GM21825 (cell line): ENCODE measurements at regions not wholly inside any gene's neighbourhood (a gene's known extent, or its start where the extent isn't known, plus 50 kb on each side); places are given as distances from the start of the nearest gene placed in this dataset.
"Not testable (repeated sequence)": the region's sequence is repeated elsewhere in the genome, so short reads cannot be mapped to it uniquely, and the experiment has no call there.

Source experiments
- ATAC-seq: cut with Tn5 transposase; IDR thresholded peaks from one replicate; pipeline ENCODE4 v1.9.1; 2021; ENCODE audit warnings: mild to moderate bottlenecking, moderate library complexity; ENCODE audit not compliant: unreplicated experiment

DNA sequence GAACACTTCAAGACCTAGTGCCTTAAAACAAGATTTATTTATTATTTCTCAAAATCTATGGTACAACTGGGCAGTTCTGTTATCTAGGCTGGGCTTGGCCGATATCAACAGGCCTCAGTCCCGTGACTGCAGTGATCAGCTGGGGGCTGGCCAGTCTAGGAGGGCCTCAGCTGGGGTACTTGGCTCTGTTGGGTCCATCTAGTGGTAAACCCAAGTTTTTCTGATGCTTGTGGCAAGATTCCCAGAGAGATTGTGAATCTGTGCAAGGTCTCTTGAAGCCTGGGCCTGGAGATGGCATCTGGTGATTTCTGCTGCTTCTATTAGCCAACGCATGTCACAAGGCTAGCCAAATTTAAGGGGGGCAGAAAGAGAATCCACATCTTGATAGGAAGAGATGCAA, 482.4 kb upstream of the SGO1 start:
- no peak for ATAC-seq

DNA sequence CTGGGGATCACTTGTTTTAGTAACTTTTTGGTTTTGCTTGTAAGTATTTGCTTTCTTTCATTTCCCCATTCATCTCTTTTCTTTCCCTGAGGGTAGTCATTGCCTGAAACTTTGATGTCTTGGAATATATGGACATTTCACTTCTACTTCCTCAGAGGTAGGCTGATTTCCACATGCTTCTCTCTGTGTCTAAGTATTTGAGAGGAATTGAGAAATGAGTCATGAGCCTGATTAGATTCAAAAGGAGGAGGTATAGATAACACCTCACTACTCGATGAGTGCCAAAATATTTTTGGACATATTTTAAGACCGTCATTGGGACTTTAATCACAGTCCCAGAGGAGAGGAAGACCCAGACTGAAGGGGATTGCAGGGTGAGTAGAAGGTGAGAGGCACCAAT, 480.1 kb upstream of the SGO1 start:
- ATAC-seq = no peak

DNA sequence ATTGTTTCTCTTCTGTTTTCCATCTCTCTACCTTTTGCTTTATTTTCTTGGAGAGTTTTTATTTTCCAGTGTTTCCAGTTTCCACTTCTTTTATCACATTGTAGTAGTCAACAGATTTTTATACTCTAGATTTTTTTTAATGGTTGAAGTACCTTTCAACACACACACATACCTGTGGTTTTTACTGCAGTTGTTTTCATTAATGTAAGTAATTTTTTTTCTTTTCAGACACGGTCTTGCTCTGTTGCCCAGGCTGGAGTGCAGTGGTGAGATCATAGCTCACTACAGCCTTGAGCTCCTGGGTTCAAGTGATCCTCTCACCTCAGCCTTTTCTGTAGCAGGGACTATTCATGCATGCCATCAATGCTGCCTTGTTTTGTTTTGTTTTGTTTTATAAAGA, 472.5 kb upstream of the SGO1 start:
- ATAC-seq = no peak

DNA sequence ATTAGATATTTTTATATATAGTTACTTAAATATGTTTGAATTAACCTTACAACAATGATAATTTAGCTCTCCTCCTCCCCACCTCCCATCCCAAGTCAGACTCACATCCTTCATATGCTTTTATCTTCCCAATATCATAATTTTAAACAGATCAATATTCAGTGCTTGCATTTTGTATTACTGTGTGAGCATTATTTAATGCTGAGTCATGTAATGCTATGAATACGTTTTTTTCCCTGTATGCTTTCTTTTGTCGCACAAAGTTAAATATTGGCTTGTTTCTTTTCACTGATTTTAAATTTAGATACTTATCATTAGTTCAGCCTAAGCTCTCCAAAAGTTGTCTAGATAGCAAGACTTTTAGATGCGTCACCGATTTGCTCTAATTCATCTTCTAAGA, 471.6 kb upstream of the SGO1 start:
- no peak for ATAC-seq

DNA sequence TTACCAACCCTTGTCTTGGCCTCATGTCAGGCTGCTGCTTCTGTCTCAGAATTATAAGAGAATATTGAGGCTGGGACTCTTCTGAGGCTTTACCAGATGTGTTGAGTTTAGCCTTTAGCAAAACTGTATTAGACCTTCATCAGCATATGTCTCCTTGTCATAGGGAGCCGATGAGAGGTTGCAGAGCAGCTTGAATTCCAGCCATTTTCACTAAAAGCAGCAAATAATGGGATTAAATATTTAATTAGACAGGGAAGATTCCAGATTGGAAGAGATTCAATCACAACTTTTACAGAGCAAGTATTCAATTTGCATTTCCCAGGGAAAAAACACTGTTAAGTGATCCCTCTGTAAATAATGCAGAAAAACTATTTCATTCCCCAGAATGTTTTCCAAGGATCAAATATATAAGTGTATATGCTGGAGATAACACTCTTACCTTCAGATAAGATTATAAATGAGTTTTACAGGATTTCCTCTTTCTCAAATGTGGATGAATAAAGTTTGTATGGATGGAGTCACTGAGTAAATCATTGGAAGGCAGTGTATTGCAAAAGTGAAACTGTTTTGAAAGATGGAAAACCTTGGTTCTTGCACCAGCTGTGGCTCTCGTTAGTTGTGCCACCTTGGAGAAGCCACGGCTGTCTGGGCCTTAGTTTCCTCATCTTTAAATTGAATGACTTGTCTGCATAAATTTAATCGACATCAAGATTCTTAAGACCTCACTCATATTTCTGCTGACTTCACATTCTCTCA, 466.4 kb upstream of the SGO1 start:
- ATAC-seq = no peak

DNA sequence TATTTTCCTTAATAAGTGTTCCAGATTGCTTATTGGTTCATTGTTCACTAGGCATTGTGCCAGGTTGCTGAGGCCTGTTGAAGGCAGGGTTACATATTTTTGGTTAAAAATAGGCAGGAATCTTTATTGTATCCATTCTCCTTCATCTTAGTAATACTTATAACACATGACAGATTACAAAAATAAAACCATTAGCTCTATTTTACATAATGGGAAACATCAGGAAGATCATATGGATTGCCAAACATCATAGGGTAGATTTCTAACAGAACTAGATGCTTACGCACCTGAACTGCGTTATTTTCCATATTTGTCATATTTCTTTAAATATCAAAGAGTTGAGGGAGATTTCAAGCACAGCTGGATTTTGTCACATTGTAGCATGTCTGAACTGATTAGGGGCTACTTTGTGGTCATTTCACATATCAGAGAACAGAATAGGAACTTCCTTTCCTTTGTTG, 462.9 kb upstream of the SGO1 start:
- ATAC-seq = no peak

DNA sequence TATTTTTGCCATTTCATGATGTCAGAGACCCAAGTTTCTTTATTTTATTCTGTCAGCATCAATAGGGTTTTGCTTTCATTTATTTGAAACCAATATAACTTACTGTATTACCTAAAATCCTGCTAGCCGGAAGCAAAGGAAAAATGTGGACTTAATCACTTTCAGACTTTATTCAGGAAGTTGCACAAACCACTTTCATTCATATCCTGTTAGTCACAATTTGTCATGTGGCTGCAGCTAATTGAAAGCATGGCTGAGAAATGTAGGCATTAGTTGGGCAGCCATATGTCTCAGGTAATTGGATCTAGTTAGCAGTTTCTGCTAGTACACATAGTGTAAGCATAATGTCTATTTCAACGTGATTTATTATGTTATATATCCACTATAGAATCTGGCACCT, 462.3 kb upstream of the SGO1 start:
- ATAC-seq = no peak

DNA sequence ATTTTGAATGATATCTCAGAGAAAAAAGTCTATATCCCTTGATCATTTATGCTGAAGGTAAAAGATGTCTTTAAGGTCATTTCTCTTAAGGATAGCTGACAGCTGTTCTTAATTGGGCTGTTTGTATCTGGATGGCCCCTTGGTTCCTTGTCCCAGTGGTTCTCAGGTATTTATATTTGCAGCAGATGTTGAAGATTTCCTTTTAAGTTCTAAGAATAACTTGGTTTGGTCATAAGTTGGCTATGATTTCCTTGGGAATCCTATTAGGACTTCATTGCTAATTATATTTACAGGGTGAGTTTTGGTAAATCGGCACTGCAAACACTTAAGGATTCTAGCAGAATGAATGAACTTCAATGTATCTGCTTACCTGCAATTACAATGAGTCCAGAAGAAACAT, 460.4 kb upstream of the SGO1 start:
- no peak for ATAC-seq

DNA sequence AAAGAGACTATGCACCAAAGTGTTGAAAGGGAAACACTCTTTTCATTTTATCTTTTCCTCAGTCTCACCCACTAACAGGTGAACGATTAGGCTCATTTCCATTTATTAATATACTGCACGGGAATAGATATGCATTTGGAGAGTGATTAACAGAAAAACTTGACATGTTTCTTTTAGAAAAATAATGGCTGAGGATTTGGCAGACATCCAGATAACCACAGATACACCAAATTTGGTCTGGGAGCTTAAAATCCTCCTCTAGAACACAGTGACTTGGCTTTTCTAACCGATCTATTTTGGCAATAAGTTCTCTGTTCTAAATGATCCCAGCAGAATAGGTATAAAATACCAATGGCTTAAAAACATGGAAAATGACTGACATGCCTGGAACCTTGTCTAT, 459.3 kb upstream of the SGO1 start:
- ATAC-seq = no peak

DNA sequence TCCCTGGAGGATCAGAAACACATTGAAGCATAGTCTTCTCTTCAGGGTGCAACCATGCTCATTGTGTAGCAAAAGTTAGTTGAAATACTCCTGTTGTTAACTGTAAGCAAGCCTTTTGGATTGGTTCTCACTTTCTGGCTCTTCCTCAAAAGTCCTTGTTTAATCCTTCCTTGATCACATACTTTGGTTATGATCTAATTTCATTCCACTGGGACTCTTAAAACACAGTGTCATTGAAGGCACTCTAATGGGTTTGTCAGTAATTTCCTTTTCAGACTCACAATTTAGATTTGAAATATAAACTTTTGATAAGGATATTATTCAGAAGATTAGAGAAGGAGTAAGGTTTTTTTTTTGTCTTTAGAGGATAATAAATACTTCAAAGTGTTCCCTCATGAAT, 451.7 kb upstream of the SGO1 start:
- ATAC-seq = no peak

DNA sequence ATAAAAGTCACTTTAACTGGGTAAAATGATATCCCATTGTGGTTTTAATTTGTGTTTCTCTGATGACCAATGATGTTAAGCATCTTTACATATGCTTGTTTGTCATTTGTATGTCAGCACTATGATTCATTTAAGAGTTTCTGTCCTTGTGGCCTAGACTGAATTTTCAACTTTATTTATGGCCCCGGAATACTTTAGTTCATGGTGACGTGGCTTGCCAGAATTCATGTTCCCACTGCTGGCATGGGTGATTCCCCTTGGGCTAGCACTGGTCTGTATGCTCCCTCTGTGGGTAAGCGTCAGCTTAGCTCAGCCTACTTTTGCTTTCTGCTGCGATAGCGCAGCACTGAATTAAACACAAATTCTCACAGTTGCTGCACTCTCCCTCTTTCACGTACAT, 436.3 kb upstream of the SGO1 start:
- ATAC-seq = no peak

DNA sequence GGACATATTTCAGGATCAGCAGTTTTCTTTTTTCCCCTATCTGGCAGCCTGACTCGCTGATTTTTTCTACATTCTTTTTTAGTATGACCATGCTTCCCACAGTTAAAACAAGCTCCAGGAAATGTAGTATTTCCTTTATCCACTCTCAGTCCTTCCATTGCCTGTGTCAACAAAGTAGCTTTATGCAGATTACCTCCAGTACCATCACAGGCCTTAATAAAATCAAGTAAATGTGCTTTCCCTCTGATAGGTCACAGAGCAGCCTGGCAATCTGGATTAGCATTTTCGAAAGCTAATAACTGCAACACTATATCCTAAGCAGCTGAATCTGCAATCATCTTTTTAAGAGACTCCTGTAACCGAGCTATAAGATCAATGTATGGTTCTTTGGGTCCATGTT, 432.6 kb upstream of the SGO1 start:
- ATAC-seq = not testable (repeated sequence)

DNA sequence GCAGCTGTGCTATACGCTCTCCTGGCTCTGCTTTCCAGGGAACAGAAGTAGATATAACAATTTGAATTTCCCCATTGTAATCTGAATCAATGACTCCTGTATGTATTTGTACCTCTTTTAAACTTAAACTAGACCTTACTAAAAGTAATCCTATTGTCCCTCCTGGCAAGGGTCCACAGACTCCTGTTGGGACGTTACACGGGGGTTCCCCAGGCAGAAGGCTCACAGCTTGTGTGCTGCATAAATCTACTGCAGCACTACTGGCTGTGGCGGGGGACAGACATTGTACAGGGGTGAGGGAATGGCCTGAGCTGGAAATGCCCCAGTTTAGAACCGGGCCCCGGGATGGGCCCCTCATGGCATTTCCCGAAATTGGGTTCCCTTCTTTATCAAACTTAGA, 432.2 kb upstream of the SGO1 start:
- not testable (repeated sequence) for ATAC-seq

DNA sequence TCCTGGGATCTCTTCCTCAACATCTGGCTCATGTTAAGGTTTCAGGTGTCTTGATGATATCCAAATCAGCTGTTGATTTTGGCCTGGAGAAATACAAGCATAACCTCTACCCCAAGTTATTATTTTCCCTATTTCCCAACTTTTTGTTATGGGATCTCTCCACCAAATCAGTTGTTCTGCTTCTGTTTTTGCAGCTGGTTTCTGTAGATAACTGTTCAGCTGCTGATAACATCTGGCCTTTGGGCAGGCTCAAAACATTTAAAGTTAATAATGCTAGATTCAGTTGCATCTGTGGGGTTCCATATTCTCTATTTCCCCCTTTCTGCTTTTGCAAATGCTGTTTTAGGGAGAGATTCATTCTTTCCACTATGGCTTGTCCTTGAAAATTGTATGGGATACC, 430.0 kb upstream of the SGO1 start:
- not testable (repeated sequence) for ATAC-seq

DNA sequence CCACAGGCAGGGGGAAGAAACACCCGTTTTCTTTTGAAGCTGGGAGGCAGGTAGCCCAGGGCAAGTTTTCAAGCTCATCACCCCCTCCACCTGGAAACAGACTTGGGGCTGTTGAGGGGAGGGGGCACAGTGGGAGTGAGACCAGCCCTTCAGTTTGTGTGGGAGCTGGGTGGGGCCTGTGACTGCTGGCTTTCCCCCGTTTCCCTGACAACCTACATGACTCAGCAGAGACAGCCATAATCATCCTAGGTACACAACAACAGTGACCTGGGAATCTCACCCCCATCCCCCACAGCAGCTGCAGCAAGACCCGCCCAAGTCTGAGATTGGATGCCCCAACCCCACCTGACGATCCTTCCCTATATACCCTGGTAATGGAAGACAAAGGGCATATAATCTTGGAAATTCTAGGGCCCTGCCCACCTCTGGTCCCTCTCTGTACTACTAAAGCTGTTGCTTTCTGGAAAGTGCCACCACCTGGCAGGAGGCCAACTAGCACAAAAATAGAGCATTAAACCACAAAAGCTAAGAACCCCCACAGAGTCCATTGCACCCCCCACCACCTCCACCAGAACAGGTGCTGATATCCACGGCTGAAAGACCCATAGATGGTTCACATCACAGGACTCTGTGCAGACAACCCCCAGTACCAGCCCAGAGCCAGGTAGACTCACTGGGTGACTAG, 422.2 kb upstream of the SGO1 start:
- no peak for ATAC-seq

DNA sequence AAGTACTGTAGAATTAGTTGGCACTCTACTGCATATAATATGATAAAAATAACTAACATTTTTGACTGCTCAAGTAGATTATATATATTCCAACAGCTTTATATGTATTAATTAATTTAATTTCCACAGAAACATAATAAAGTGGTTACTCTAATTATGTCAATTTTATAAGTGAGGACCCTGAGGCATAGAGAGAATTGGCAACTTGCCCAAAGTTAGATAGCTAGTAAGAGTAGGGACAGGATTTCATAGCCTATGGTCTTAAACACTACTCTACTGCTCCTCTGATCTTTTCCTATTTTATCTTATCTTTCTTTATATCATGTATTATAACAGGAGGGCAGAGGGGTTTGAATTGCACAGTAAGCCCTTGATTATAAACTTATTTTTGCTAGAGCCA, 418.7 kb upstream of the SGO1 start:
- no peak for ATAC-seq

DNA sequence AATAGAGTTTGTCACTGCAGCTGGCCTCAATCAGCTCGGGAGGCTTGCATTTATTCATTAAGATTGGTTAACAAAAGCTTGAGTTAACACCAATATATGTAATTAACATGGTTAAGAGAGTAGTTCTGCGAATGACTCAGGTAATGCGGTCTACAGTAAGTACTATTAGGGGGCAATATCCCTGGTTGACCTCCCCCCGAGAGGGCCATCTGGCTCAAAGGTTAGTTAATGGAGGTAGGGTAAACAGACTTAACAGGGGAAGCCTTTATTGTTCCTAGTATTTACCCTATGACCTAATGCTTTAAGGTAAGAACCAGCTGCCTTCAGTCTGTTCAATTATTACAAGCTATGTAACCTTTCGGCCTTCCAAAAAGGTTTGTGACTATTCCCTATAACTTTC, 403.3 kb upstream of the SGO1 start:
- no peak for ATAC-seq

DNA sequence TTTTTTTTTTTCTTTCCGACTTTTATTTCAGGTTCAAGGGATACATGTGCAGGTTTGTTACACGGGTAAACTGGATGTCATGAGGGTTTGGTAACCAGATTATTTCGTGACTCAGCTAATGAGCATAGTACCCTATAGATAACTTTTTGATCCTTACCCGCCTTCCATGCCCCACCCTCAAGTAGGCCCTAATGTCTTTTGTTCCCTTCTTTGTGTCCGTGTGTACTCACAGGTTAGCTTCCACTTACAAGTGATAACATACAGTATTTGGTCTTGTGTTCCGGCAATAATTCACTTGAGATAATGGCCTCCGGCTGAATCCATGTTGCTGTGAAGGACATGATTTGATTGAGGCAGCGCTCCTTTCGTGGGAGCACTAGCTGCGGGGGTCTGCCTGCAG, 402.8 kb upstream of the SGO1 start:
- no peak for ATAC-seq

DNA sequence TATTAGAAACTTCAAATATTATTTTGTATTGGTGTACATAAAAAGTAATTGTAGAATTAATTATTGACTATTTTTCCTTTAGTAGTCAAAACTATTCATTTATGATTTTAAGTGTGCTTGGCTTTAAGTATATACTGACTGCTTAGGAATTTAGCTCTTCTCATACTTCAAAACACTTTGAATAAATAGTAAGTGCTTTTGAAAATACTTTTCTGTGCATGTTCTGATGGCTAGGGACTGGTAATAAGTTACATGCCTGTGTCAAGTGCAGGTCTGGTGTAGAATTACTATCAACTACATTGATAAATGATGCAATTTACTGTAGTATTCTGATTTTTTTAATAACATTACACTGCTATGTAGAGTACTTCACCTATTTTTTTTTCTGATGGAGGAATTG, 397.6 kb upstream of the SGO1 start:
- ATAC-seq = no peak

DNA sequence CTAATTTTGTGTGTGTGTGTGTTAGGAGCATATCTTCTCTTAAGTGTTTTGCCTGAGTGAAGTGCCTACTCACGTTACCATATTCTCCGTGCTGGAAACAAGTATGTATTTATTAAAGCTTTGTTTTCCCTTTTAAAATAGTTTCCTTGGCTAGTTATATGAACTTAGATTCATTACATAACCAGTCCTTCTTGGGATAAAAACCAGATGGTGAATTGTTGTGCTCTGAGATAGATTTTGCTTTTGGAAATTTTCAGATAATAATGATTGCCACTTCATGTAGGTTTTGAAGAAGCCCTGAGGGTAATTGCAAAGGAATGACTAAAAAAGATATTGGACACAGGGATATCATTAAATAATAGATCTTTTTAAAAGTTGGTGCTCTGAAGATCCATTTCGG, 390.2 kb upstream of the SGO1 start:
- ATAC-seq = no peak

DNA sequence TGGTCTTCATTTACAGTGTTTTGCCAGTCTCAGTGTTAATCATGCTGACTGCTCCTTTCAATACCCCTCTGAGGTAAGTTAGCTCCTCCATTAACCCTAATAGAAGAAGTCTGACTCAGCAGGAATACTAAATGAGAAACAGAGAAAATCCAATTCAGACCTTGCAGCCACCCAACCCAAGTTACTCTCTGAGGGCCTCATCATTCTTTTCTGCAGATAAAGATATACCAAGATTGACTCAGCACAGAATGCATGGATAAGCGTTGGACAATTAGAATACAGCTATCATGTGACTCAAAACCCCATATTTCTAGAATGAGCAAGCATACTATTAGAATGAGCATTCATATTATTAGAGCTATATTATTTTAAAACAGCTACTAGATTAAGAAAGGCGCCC, 389.1 kb upstream of the SGO1 start:
- ATAC-seq = no peak

DNA sequence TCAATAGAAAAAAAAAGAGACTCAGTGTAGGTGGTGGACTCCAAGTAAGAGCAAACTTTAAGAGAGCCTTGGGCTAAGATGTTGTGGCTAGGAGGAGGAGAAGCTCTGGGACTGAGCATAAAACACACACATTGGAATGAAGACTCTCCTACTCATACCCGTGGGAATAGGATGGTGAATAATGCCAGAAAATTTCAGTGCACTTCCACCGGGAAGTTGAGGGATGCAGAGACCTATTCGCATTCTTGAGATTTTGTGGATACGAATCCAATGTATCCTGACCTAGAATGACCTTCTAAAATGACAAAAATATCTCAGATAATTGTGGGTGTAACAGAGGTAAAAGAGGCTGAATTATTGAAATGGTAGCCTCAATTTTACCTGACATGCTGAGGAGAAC, 388.7 kb upstream of the SGO1 start:
- no peak for ATAC-seq

DNA sequence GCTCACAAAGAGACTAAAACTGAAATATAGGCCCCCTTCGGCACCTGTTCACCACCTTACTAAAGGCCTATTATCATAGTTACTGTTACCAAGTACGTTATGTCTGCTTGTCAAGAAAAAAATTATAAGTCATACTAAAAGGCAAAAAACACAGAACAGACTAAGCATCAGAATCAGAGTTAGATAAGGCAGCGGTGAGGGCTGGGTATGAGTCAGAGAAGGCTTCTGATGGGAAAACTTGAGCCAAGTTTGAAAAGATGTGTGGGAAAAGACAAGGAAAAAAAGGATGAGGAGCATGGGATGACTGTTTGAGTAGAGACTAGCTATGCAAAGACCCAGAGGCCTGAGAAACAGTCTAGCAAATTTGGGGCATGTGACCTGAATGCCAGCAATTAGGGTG, 387.2 kb upstream of the SGO1 start:
- no peak for ATAC-seq
